NCI-H2227 treated with DMSO at 0.1 percent for 48 hours (cell line): ENCODE measurements at regions not wholly inside any gene's neighbourhood (a gene's known extent, or its start where the extent isn't known, plus 50 kb on each side); places are given as distances from the start of the nearest gene placed in this dataset.

ENCODE experiments used
- DNase-seq: peaks from one replicate; lab custom pipeline; 2025; lab: John Stamatoyannopoulos, UW

DNA sequence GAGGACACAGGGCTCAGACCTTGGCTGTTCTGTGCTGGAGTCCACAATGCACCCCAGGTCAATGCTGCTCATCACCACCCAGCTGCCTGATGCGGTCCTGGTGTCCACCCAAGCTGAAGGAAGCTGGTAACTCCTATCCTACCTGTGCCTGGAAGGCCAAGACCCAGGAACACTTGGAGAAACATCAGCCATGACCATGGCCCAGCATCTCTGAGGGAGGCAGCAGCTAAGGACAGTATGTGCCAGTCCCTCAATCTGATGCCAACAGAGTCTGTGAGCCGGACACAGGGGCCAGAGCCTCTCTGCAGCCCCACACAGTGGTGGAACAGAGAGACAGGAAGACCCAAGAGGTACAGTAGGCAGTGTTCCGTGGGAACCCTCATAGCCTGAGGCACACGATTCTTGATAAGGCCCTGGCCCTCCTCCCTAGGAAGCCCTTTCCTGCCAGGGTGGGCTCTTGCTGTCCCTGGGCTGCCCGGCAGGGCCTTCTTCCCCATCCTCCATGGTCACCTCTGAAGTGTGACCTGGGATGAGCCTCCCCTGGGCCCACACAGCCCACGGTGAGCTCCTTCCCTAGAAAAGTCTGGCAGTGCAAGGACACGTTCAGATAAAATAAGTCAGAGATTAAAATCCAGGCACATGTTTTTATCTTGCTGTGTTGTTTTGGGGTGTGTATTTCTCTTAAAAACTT, 170.7 kb downstream of the THBS2 start:
- no peak for DNase-seq

GRCh38 chr6:169082093-169082492, 171.6 kb downstream of the THBS2 start:
- no peak for DNase-seq

GRCh38 chr6:169081248-169081647, 172.4 kb downstream of the THBS2 start:
- DNase-seq = no peak

DNA sequence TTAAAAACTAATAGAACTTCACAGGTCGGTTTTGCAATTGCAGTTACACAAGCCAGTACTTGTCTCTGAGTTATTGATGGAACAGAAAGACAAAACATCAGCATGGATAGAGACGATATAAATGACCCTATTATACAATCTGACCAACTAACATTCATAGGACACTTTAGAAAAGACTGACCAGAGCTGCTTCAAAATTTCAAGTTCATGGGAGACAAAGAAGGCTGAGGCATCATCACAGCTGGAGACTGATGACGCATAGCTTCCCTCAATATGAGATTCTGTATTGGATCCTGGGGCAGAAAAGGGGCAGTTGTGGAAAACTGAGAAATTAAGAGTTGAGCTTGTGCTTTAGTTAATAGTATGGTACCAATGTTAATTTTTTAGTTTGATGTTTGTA, 174.0 kb downstream of the THBS2 start:
- DNase-seq = no peak

GRCh38 chr6:169078399-169079145, 175.1 kb downstream of the THBS2 start:
- no peak for DNase-seq

GRCh38 chr6:169075915-169076654, 177.6 kb downstream of the THBS2 start:
- DNase-seq = no peak

DNA sequence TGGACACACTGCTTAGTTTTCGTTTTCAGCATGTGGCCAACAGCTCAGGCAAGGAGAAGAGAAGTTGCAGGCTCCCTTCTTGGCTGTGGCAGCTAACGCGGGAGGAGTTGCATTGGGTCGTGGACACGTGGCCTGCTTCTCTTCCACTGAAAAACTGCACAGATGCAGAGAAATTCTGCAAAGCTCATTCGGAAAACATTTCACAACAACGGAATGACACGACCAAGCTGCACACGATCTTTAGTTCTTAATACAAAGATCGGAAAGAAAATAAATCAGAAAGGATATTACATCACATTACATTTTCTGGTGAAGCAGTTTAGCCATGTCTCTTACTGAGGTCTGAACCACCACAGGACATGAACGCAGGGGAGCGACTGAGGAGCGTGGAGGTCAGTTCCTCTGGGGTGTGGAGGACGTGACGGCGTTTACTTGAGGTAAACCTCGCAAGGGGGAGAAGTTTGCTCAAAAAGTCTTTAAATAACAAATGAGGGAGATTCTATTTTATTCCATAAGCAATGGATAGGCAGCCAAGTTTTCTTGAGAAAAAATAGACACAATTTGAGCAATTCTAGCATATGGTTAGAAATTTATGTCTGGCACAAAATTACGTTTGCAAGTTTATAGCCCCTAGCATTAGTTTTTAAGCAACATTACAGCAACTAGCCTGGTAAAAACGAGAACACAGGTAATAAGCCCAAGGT, 178.3 kb downstream of the THBS2 start:
- no peak for DNase-seq

GRCh38 chr6:169074526-169074925, 179.1 kb downstream of the THBS2 start:
- no peak for DNase-seq

DNA sequence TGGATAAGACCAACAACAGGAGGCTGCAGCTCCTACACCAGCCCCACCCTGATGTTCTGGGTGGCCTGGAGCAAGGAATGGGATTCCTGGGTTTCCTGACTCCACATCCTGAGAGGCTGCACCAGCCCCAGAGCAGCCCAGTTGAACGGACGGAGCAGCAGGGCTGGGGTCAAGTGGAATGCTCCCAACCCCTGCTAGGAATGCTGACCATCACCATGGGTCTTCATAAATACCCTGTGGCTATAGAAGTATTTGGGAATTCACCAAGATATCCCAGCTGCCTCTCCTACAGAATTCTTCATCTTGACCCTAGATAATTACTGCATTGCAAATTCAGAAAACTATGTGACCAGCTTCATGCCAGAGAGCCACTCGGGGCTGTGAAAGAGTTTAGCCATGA, 180.3 kb downstream of the THBS2 start:
- DNase-seq = no peak

- DNase-seq = no peak
Measured at GRCh38 chr6:169072127-169073042, 181.3 kb downstream of the THBS2 start.

DNA sequence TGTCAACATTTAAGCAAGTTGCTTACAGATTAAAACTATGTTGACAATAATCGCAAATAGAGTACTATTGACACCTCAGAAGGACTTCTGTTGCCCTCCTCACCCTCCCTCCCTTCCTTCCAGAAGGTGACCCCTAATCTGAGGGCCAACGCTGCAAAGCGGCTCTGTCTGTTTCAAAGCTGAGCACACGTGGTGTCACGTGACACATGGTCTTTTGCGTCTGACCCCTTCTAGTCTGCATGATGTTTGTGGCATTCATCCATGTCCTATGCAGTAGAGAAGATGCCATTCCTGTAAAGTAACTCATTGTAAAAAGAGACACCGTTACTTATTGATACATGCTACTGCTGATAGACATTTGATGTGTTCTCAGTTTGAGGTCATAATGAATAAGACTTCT, 182.3 kb downstream of the THBS2 start:
- no peak for DNase-seq

GRCh38 chr6:169070506-169071176, 183.0 kb downstream of the THBS2 start:
- DNase-seq = no peak

- DNase-seq = no peak
Measured at GRCh38 chr6:169069356-169069755, 184.3 kb downstream of the THBS2 start.

GRCh38 chr6:169064194-169064593, 189.5 kb downstream of the THBS2 start:
- DNase-seq = no peak

GRCh38 chr6:169062272-169062671, 191.4 kb downstream of the THBS2 start:
- DNase-seq = no peak

DNA sequence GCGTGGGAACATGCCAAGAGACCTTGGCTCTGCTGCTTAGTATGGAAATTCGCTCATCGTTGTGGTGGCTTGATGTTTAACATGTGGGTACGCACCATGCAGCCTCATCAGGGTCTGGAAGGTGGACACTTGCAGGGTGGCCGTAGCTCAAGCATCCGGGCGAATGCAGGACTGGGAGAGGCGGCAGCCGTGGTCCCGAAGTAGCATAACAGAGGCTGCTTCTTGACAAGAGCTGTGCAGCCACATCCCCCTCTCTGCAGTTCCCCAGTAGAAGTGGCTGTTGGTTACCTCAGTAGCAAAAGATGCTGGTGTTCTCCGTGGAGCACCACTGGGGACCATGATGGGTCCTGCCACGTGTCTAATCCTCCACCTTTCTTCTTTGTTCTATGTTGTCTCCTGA, 195.0 kb downstream of the THBS2 start:
- no peak for DNase-seq

- DNase-seq = no peak
Measured at GRCh38 chr6:169052462-169052861, 201.2 kb downstream of the THBS2 start.

DNA sequence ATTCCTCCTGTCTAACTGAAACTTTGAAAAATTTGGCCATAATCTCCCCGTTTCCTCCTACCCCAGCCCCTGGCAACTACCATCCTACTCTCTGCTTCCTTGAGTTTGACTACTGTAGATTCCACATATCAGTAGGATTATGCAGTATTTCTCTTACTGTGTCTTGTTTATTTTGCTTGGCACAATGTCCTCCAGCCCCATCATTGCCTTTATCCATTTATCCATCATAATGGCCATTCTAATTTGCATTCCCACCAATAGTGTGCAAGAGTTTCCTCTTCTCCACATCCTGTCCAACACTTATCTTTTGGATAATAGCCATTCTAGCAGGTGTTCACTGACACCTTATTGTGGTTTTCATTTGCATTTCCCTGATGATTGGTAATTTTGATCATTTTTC, 202.3 kb downstream of the THBS2 start:
- no peak for DNase-seq

DNA sequence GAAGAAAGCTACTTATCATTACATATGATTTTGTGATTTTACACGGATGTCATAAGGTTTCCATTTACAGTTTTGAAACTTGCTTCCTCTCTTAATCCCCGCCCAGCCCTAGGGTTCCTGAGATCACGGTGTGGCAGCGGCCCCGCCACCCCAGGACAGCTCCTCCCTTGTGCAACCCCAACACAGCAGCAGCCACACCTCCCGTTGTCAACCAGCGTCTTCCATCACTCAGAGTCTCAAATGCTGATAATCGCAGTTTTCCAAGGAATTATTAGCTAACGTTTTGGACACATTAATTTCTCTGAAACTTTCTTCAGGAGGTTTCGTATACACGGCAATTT, 204.8 kb downstream of the THBS2 start:
- no peak for DNase-seq

GRCh38 chr6:169048185-169048864, 205.3 kb downstream of the THBS2 start:
- no peak for DNase-seq
